Adrenal gland (tissue), 5 donors: ENCODE measurements at regions not wholly inside any gene's neighbourhood (a gene's known extent, or its start where the extent isn't known, plus 50 kb on each side); places are given as distances from the start of the nearest gene placed in this dataset.

ENCODE experiments used
- POLR2A ChIP-seq, 2 donors: fragments of 450-650 bp; IDR thresholded peaks; one replicate each; pipeline ENCODE4 v1.6.1; 2017; ENCODE audit warnings: antibody characterized with exemption in 2 of 2, mild to moderate bottlenecking in 2 of 2, moderate library complexity in 1 of 2
- TF ChIP-seq, protein P1 (sequence below), 6 experiments: fragments of 450-650 bp in 4 of 6; fragments of 200-600 bp in 2 of 6; sonication (generic) in 1 of 6; IDR thresholded peaks; 1 replicate in 5 of 6; 2 replicates in 1 of 6; pipeline versions ENCODE4 v1.5.1 to v1.8.0; 2016 to 2021; ENCODE audit warnings: antibody characterized with exemption in 6 of 6, mild to moderate bottlenecking in 2 of 6, moderate library complexity in 1 of 6
- donor health status: DM: no; HTN: no; CAD: no.

DNA sequence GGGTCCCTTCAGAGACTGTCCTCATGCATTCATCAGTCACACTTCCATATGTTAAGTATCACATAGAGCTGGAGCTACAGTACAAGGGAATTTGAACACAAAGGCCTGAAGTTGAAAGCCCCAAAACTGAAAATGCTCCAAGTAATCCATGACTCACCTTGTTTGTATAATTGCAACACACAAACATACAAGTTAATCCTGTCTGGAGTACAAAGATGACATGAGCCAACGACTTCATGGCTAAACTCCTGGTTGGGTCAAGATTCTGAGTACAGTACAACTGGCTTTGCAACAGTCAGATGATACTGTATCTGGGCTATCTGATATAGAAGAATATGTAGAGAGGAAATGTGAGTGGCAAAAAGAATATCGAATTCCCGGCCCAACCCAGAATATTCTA, 73.1 kb upstream of the AASS start:
- no peak for TF ChIP-seq POLR2A (IDR thresholded peaks at IDR 0.05)
- TF ChIP-seq, protein P1, sequence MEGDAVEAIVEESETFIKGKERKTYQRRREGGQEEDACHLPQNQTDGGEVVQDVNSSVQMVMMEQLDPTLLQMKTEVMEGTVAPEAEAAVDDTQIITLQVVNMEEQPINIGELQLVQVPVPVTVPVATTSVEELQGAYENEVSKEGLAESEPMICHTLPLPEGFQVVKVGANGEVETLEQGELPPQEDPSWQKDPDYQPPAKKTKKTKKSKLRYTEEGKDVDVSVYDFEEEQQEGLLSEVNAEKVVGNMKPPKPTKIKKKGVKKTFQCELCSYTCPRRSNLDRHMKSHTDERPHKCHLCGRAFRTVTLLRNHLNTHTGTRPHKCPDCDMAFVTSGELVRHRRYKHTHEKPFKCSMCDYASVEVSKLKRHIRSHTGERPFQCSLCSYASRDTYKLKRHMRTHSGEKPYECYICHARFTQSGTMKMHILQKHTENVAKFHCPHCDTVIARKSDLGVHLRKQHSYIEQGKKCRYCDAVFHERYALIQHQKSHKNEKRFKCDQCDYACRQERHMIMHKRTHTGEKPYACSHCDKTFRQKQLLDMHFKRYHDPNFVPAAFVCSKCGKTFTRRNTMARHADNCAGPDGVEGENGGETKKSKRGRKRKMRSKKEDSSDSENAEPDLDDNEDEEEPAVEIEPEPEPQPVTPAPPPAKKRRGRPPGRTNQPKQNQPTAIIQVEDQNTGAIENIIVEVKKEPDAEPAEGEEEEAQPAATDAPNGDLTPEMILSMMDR (IDR thresholded peaks at IDR 0.05) = no peak
